ENCODE measurements at regions not wholly inside any gene's neighbourhood (a gene's known extent, or its start where the extent isn't known, plus 50 kb on each side); places are given as distances from the start of the nearest gene placed in this dataset.
A peak's percentile ranks its signal among the peaks of the same experiment; 100 is the strongest.

GRCh38 chr6:10028222-10028621 is 386.7 kb downstream of the TFAP2A start:
- DNase-seq: no peak
- 56 to 65% methylated on average over 4 of the region's 4 CpGs for WGBS, 2 donors
- TF ChIP-seq CTCF (IDR thresholded peaks at IDR 0.05; ENCODE audit: control extremely low read depth, extremely low read depth): no peak
- H3K4me3 ChIP-seq: no peak overlapping the region
- no peaks in the 10 kb centered on the region for H3K36me3 ChIP-seq (ENCODE audit: control insufficient read depth in 4 of 4, insufficient read depth in 4 of 4, low read length in 4 of 4)
- H3K27ac ChIP-seq (ENCODE audit: low read depth in 1 of 2, low read length in 1 of 2): no peak overlapping the region
- H3K27me3 ChIP-seq (ENCODE audit: control insufficient read depth in 3 of 3, insufficient read depth in 3 of 3, low read length in 2 of 3): no peaks in the 10 kb centered on the region
- no peak for ATAC-seq (ENCODE audit: insufficient read depth, low FRiP score)
- no peaks in the 10 kb centered on the region for H3K9me3 ChIP-seq (ENCODE audit: control insufficient read depth in 4 of 4, insufficient read depth in 3 of 4, low read length in 3 of 4)
- no peak overlapping the region for H3K9ac ChIP-seq (ENCODE audit: insufficient read depth in 1 of 2, low read length in 2 of 2)
- H3K4me1 ChIP-seq (ENCODE audit: control insufficient read depth in 5 of 5, insufficient read depth in 5 of 5, low read length in 5 of 5): peaks cover 0 to 4% (median 3%) of the 10 kb centered on the region in 5 donors

DNA sequence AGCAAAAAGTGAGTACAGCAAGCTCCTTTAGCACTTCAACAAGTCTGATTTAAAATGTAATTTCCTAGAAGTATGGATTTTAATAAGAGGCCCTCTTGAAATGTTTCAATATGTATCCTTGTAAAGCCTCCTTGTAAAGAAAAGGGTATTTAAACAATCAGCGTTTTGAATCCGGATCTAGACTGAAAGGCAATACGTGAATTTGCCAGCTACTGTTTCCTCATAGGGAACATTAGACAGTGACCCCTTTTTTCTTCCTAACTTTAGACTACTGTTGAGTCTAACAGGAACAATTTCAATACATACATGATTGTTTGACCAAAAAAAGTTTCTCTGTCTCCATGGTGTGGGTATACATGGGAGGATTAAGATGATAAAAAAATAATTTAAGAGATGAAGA is 395.0 kb downstream of the TFAP2A start:
- no peaks in the 10 kb centered on the region for H3K36me3 ChIP-seq (ENCODE audit: control insufficient read depth in 4 of 4, insufficient read depth in 4 of 4, low read length in 4 of 4)
- H3K27ac ChIP-seq (ENCODE audit: low read depth in 1 of 2, low read length in 1 of 2): no peak overlapping the region
- no peak for DNase-seq
- no peaks in the 10 kb centered on the region for H3K4me1 ChIP-seq (ENCODE audit: control insufficient read depth in 5 of 5, insufficient read depth in 5 of 5, low read length in 5 of 5)
- no peaks in the 10 kb centered on the region for H3K9me3 ChIP-seq (ENCODE audit: control insufficient read depth in 4 of 4, insufficient read depth in 3 of 4, low read length in 3 of 4)
- no peak overlapping the region for H3K4me3 ChIP-seq
- H3K27me3 ChIP-seq (ENCODE audit: control insufficient read depth in 3 of 3, insufficient read depth in 3 of 3, low read length in 2 of 3): no peaks in the 10 kb centered on the region
- no peak for ATAC-seq (ENCODE audit: insufficient read depth, low FRiP score)
- H3K9ac ChIP-seq (ENCODE audit: insufficient read depth in 1 of 2, low read length in 2 of 2): no peak overlapping the region
- no peak for TF ChIP-seq CTCF (IDR thresholded peaks at IDR 0.05; ENCODE audit: control extremely low read depth, extremely low read depth)
- 69 to 91% methylated on average over 3 of the region's 3 CpGs for WGBS, 2 donors

DNA sequence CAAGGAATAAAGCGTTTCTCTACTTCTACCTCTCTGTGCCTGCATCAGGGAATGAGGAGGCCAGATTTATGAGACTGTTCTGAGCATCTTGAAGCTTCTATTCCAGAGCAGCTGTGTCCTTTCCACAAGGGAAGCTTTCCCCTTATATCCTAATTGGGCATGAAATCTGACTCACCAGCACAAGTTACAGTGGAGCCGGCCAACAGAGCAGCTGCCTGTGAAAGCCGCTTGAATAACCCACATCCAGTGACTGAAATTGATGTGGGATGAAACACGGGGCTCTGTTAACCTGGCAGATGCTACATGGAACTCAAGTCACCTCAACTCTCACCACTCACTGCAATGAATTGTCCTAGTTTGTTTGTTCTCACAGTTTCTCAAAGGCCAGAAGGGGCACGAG is 400.3 kb downstream of the TFAP2A start:
- Histone ChIP-seq H3K9me3 (ENCODE audit: control insufficient read depth in 4 of 4, insufficient read depth in 3 of 4, low read length in 3 of 4) (peaks cover 0 to 10% (median under 1%) of the 10 kb centered on the region in 4 donors), H3K27ac (ENCODE audit: low read depth in 1 of 2, low read length in 1 of 2) (no peak overlapping the region), H3K4me3 (no peak overlapping the region), H3K27me3 (ENCODE audit: control insufficient read depth in 3 of 3, insufficient read depth in 3 of 3, low read length in 2 of 3) (no peaks in the 10 kb centered on the region), H3K9ac (ENCODE audit: insufficient read depth in 1 of 2, low read length in 2 of 2) (no peak overlapping the region), H3K4me1 (ENCODE audit: control insufficient read depth in 5 of 5, insufficient read depth in 5 of 5, low read length in 5 of 5) (no peaks in the 10 kb centered on the region), H3K36me3 (ENCODE audit: control insufficient read depth in 4 of 4, insufficient read depth in 4 of 4, low read length in 4 of 4) (no peaks in the 10 kb centered on the region)
- WGBS, 2 donors: 72 to 73% methylated on average over 5 of the region's 5 CpGs
- no peak for TF ChIP-seq CTCF (IDR thresholded peaks at IDR 0.05; ENCODE audit: control extremely low read depth, extremely low read depth)
- no peak for ATAC-seq (ENCODE audit: insufficient read depth, low FRiP score)
- peak in 2 of 3 donors; percentile 11 to 63 for DNase-seq

- Histone ChIP-seq H3K27ac (ENCODE audit: low read depth in 1 of 2, low read length in 1 of 2) (no peak overlapping the region), H3K4me1 (ENCODE audit: control insufficient read depth in 5 of 5, insufficient read depth in 5 of 5, low read length in 5 of 5) (no peaks in the 10 kb centered on the region), H3K36me3 (ENCODE audit: control insufficient read depth in 4 of 4, insufficient read depth in 4 of 4, low read length in 4 of 4) (no peaks in the 10 kb centered on the region), H3K4me3 (no peak overlapping the region), H3K9ac (ENCODE audit: insufficient read depth in 1 of 2, low read length in 2 of 2) (no peak overlapping the region), H3K27me3 (ENCODE audit: control insufficient read depth in 3 of 3, insufficient read depth in 3 of 3, low read length in 2 of 3) (no peaks in the 10 kb centered on the region), H3K9me3 (ENCODE audit: control insufficient read depth in 4 of 4, insufficient read depth in 3 of 4, low read length in 3 of 4) (no peaks in the 10 kb centered on the region)
- DNase-seq (no peak), ATAC-seq (ENCODE audit: insufficient read depth, low FRiP score) (no peak)
- 79 to 82% methylated on average over 3 of the region's 3 CpGs for WGBS, 2 donors
- TF ChIP-seq CTCF (IDR thresholded peaks at IDR 0.05; ENCODE audit: control extremely low read depth, extremely low read depth): no peak
These were observed 414.3 kb downstream of the TFAP2A start for GRCh38 chr6:10000551-10000950.
